Activated CD4-positive, alpha-beta T cell treated with anti-CD3 and anti-CD28 coated beads, Interleukin-2, amount 50 U/mL, for 16 hours (primary cell): ENCODE measurements at regions not wholly inside any gene's neighbourhood (a gene's known extent, or its start where the extent isn't known, plus 50 kb on each side); places are given as distances from the start of the nearest gene placed in this dataset.
"Not testable (repeated sequence)": the region's sequence is repeated elsewhere in the genome, so short reads cannot be mapped to it uniquely, and the experiment has no call there.

Source experiments
- DNase-seq: peaks from one replicate; pipeline ENCODE4 v3.0.0-alpha.2; 2020

DNA sequence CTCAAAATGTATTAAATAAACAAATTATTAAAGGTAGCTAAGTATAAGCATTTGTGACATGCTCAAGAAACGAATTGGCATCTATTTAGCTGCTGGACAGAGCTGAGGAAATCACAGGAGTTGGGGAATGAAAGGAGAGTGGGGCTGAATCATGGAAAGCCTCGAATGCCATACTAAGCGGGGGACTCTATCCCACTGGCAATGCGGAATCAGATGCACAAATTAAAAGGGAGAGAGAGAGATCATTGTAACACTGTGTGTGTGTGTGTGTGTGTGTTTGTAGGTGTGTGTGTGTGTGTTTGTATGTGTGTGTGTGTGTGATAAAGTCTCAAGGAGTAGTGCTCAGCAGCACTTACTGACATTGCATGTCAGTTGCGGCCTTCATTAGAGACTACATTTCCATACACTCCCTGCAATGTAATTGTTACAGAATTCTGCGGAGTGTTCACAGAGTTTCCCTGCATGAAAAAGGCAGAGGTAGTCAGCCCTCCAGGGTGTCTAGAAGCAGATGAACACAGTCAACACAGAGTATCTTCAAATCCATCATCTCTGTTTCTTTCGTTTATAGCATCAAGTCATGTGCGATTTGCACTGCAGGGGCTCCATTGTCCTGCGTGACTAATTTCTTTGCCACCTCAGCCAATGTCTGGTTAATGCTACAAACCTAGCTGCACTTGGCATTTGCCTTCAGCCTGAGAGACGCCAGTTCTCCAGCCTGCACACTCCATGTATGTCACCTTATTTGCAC lies 111.7 kb upstream of the CYRIA start:
- DNase-seq, result no peak

DNA sequence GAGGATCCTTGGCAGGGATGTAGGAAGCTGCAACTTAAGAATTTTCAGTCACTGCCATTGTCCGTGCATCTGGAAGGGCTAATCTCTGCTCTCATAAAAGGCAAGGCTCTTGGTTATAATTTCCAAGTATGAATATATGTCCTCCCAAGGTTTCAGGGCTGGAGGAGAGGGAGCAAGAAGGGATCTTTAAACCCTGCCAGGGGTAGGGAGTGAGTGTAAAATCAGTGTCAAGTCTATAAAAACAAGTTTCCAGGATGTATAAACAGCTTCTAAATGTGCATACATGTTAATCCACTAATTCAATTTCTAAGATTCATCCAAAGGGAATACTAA lies 110.2 kb upstream of the CYRIA start:
- DNase-seq, result no peak

DNA sequence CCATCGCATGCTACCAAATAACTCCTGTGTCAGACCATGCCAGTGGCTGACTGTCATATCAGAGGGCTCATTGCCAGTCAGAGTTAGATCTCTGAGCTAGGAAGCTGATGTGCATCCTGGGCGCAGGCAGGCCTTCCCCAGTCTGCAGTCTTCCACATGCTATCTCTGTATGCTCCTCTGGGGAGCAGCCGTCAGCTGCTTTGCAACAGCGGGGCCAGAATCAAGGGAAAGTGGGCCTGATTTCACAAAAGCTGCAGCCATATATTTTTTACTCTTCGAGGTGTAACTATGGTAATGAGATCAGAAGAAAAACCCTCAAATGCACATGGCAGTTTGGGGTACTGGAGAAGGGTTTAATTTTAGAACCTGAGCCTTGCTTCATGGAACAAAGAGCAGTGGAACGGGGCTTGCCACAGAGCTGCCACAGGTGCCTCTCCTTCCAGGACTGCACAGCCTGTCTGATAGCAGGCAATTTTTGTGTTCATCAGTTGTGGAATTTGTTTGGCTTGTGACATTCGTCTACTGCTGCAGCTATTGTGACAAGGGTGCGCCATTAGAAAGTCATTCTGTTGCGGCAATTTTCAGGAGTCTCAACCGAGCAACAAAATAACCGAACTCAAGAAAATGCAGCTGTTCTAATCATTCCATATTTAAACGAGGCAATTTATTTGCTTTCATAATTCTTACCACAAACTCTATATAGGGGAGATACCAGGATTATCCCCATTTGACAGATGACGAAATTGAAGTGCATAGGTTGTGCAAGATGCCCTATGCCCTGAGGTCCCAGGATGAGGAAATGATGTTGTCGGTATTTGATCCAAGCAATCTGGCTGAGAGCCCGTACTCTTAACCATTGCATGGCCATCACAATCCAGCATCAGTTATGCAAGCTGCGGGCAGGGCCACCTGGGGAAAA lies 109.6 kb upstream of the CYRIA start:
- no peak for DNase-seq

DNA sequence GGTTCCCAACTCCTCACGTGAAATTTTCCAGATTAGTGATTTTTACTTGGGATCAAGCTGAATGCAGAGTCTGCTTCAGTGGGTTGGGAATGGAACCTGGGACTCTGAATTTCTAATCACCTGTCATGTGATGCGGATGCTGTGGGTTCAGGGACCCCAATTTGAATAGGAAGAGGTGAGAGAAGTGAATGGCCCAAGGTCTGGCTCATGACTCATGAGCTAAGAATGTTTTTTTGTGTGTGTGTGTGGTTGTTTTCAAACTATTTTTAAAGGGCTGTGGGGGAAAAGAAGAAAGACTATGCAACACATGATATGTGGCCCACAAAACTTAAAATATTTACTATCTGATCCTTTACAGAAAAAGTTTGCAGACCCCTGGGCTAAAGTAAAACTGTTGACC lies 108.5 kb upstream of the CYRIA start:
- DNase-seq, result no peak

DNA sequence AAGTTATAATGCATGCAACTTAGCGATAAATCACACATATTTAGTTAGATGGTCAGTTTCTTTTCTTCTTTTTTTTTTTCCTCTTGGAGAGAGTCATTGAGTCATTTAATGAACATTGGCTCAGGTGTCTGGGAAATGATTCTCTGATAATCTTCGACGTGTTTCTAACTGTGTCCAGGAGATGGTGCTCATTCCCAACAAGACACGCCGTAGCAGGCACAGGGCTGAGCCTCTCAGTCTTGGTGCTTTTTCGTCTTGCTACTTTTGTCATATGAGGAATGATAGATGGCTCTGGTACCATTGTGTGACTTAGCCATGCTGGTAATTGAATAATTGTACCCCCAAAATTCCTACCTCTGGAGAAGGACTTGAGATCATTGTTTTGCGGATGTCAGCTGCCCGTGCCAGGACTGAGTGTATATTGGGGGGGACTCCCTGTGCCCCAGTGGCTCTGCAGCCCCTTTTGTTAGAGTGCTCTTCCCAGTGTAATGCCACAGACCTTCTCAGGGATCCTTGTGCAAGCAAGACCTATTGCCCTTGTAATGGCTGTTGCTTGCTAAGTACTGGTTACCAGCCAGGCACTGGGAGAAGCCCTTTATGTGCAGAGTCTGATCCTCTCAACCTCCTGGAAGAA lies 107.6 kb upstream of the CYRIA start:
- peak; percentile 30 for DNase-seq

DNA sequence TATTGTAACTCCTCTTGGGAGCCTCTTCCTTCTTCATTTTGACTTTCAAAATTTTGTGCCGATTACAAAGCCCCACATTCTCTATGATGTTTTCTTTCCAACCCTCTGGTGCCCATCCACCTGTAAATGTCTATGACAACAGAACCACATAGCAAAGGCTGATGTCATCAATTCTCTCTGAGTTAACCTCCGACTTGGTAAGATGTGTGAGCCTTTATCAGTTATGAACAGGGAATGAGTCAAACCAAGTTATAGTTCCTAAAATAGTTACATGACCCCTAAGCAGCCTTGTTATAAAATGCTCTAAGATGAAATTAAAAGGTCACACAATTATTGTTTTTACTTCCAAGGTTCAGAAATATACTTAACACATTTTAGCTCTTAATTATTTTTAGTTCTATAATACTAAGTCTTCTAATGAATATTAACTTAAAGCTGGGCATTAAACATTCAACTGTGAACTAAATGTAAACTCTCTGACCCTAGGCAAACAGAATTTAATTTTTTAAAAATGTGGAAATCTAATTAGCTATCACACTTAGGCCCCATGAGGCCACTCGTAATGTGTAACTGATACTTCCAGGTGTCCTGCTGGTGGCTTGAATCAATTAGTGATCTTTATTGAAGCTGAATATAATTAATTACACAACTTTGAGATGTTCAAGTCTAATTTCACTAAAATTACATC lies 102.3 kb upstream of the CYRIA start:
- DNase-seq, result no peak

DNA sequence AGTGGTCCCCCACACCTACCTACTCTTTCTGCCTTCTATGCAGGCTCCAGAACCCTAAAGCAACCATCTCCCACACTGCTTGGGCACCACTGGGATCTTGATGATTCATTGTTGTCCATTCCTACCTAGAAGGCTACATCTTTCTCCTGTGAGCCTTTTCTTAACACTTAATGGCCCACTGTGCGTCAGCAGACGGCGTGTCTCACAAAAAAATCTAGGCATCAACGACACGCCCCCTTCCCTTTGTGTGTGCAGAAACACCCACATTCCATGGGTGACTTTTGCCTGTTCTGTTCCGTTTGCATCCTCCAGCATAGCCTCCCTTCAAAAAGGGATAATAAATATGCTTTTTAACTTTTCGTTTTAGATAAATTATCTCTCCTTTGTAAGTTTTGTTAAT lies 99.7 kb upstream of the CYRIA start:
- no peak for DNase-seq

DNA sequence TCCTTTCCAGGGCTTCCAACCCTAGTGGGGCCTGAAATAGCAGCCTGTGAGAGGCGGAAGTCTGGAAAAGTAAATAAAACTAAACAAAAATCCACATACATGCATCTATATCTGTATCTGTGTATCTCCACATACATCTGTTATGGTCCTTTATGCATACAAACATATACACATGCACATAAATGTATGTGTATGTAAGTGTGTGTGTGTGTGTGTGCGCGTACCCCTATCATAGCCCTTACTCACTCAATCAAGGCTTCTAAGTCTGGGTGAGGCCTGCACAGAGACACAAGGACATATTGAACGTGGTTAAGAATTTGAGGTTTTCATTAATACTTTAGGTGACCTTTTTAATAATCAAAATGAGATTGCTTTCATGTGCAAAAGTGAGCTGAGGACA lies 98.9 kb upstream of the CYRIA start:
- no peak for DNase-seq

DNA sequence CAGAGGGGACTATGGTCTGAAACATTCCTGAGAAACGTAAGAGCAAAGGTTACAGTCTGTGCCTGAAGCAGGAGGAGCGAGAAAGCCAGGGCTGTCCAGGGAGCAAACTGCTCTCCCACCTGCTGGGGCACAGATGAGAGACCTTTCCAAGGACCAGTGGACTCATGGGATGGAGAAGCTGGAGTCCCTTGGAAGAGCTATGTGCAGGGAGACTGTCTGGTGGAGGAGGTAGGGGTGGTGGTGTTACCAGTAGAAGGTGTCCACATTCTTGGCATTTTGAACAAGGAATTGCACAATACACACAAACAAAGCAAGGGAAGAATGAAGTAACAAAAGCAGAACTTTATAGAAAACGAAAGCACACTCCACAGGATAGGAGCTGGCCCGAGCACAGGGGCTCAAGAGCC lies 97.9 kb upstream of the CYRIA start:
- DNase-seq, result no peak

DNA sequence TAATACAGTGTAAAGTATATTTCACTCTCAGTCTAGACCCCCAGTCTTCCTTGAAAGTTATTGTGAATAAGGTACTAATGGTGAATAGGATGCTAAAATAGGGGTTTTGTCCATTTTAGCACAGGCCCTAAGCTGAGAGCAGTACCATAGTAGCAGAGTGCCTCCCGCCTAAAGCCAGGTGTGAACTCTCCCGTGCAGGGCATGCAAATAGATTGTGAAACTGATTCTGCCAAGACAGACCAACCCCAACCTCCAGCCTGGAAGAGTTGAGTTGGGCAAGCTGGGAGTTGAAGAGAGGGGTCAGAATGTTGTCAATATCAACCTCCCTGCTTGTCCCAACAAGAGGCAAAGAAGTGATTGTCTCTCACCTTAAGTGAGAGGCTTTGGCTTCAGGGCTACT lies 97.4 kb upstream of the CYRIA start:
- DNase-seq, result no peak

DNA sequence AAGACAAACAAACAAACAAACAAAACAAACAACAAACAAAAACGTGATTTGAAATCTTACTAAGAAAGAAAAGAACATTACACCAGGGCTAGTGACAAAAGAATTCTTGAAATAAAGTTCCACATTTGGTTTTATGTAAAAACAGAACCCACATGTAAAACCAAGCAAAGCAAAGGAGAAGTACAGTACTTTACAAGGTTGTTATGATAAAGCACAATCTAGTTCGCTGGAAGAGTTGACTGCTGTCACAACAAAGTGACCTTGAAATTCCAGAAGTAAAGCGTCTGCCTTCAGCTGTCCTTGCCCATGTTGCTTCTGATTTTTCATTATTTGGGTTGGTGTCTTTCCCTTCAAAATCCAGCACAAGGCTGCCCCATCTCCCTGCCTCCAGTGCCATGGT lies 94.8 kb upstream of the CYRIA start:
- no peak for DNase-seq

DNA sequence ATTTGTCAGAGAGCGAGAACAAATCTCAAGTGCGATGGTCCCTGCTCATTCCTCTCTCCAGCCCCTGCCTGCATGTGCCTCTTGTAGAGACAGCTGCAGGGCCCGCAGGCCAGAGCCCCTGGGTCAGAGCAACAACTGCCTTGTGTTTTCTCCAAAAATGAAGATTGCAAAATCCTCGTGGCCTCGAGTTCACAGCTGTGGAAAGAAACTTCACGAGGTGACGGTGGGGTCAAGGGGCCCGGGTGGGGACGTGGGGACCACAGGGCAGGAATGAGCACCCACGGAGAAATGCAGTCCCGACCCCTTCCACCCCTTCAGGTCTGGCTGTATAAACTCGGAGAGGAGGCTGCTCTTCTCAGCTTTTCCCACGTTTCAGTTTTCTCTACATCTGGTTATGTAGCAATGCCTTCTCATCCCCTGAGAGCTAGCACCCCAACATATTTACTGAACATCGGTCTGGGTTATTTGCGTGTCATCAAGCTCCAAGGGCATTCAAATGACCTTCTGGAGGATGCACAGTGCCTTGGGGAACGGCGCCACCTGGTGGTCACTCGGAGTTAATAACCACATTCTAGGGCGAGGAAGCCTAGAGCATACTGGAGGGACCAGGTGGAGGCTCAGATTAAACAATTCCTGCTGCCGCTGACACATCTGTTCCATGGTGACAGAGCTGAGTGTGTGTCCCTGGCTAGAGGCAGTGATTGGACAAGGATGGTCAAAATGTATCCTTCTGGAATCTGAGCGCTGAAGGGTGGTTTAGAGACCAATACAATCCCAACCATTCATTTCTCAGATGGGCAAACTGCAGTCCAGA lies 91.4 kb upstream of the CYRIA start:
- DNase-seq, result peak; percentile 71

DNA sequence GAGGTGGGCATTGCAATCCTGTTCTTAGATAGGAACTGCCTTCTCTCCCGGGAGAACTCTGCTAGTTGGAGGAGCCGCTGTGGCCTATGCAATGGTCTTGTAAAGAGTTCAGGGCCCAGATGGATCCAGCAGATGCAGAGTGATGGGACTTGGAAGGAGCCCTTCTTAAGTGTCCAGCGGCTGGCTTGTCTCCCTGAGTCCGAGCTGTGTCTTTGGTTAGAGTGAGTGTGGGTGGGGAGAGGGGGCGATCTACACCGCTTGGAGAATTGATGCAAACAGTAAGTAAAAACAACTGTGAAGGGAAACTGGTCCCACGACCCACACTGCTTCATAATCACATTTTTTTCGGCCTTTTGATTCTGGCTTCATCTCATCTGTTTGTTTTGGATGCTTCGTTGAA lies 89.8 kb upstream of the CYRIA start:
- DNase-seq, result no peak

DNA sequence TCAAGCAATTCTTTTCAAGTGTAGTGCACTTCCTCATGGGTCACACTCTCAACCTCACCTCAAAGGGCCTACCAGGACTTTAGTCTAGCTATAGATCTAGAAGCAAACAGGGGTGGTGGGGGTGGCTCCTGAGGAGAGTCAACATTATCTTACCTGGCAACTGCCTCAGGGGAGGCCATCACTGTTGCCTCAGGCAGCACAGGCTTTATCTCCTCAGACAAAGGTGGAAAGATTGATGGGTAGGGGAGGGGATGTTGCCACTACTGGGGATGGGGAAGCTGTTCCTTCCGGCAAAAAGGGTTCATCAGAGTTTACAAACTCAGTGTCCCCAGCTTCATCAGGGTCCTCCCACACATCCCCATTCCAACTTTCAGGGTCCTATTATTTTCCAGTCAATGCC lies 87.4 kb upstream of the CYRIA start:
- DNase-seq, result not testable (repeated sequence)

DNA sequence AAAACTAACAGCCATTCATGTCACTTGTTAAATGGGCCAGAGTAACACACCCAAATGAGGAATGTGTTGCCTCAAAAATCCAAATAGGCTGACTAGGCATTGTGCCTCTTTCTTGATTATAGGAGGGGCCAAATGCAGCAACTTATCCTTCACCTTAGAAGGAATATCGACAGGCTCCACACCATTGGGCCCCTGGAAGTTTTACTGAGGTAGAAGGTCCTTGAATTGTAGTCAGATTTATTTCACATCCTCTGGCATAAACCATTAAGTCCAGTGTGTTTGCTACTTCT lies 85.2 kb upstream of the CYRIA start:
- not testable (repeated sequence) for DNase-seq

DNA sequence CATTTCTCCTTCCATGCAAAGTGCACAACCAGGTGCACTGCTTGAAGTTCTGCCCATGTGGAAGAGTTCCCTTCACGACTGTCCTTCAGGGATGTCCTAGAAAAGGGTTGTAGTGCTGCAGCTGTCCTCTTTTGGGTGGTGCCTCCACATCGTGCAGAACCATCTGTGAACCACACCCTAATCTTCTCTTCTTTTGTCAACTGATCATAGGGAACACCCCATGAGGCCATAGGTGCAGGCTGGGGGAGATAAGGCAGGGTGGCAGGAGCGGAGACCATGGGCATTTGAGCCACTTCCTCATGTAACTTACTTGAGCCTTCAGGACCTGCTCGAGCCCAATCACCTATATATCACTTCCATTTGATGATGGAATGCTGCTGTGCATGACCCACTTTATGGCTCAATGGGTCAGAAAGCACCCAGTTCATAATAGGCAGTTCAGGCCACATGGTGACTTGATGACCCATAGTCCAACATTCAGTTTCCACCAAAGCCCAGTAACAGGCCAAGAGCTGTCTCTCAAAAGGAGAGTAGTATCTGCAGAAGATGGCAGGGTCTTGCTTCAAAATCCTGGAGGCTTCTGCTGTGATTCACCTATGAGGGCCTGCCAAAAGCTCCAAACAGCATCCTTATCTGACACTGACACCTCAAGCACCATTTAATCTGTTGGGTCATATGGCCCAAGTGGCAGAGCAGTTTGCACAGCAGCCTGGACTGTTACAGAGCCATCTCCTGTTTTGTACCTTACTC lies 84.7 kb upstream of the CYRIA start:
- DNase-seq, result no peak

DNA sequence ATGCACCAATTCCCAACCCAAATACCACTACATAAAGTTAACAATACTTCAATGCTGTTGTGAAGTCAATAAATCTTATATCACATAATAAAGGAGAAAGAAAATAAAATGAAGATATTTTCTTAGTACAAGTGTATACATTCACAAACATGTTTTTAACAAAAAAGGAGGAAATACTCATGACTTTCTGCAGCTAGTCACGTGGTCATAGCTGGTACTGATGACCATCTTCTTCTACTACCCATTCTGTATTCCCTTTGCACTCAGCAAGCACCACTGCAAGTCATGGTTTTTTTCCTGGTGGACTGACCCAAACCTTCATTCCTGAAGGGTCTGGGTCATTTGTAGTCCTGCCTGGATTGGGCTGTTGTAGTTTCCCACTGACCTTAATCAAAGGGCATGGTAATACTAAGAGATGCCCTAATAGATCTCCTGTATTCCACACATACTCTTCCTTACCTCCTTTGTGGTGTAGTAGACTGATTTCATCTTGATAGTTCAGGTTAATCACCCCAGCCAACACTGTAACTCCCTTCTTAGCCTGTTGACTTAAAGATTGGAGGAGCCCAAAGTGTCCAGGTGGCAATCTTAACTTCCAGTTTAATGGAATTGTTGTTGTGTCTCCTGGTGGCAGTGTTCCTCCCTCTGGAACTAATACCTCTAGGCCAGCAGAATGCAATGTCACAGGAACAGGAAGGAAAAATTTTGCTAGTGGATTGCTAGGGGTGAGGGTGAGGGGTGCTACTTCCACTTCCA lies 83.1 kb upstream of the CYRIA start:
- DNase-seq, result not testable (repeated sequence)

DNA sequence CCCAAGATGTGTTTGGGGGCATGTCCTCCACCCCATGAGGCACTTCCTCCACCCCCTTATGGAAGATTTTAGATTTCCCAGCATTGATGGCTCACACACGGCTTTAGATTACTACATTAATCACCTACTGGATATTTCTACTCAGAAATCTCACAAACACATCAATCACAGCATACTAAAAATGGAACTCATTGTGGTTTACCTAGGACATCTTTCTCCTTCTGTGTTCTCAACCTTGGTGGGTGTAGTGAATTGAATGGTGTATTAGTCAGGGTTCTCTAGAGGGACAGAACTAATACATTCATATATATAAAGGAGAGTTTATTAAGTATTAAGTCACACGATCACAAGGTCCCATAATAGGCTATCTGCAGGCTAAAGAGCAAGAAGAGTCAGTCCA lies 82.1 kb upstream of the CYRIA start:
- DNase-seq, result peak; percentile 48

DNA sequence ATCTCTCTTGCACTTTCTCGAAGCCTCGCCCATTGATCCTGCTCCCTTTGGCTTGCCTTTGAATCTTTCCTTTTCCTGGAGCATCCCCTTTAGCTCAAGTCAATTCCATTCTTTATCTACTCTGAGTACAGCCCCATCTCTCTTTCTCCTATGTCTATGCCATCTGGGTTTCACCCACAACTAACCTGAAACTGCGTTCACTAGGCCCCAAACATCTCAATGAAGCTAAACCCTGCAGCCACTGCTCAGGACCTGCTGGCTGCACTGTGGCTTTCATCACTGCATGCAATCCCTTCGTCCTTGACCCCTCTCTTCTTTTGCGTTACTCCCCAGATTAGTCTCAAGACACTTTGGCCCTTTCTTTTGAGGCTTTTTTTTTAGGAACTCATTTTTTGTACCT lies 81.6 kb upstream of the CYRIA start:
- peak; percentile 23 for DNase-seq

DNA sequence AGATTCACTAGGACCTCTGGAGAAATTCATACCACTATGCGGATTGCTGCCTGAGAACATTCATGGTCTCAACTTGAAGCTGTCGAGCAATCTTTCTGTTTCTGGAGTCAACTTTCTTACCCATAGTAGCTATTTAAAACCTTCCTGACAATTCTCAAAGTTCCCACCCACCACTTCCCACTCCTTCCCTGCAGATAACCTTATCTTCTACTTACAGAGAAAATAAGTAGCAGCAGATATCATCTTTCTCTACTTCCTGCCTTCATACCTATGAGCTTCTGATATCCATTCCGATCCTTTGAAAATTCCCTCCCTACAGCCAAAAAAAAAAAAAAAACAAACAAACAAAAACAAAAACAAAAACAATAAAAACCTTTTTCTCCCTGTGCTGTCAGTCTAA lies 81.2 kb upstream of the CYRIA start:
- DNase-seq, result no peak

DNA sequence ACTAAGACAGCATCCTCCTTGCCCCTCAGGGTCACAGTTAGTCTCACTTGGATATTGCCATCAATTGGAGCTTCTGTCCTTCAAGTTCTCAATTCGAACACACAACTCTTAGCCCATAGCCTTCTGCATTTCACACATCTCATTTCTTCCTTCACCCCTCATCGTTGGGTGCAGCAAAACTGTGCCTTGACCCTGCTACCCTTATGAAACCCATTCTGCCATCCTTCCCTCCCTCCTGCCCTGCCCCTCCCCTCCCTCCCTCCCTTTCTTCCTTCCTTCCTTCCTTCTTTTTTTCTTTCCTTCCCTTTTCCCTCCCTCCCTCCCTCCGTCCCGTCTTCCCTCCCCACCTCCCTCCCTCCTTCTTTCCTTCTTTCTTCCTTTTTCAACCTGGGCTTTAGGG lies 80.7 kb upstream of the CYRIA start:
- no peak for DNase-seq
